ENCODE measurements at regions not wholly inside any gene's neighbourhood (a gene's known extent, or its start where the extent isn't known, plus 50 kb on each side); places are given as distances from the start of the nearest gene placed in this dataset.

DNA sequence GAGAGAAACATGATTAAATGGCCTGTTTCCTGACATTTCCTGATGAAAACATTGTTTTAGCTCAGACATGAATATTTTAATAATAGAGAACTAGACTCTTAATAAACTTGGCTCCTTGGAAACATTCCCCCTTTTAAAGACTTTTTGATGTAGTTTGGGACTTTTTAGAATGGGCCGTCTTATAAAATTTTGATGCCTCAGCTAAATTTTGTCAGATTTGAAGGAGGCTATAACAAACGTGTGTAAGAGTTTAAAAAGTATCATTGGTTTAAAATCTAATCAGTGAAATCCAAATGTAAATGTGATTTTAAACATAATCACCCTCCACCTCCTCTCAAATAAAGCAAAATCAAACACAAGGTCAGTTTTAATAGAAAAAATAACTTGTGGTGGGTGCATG lies 200.9 kb downstream of the CLIC5 start:
- TF ChIP-seq FOXP2 (optimal IDR thresholded peaks at IDR 0.05; ENCODE audit: borderline replicate concordance, extremely low read depth, extremely low read length, insufficient read depth) = no peak
- no peak for TF ChIP-seq POLR2AphosphoS5 (IDR thresholded peaks at IDR 0.05; ENCODE audit: low read depth, low read length)
- no peak for TF ChIP-seq TAF1 (IDR thresholded peaks at IDR 0.05; ENCODE audit: borderline replicate concordance, insufficient read depth, low read length)
- TF ChIP-seq SIN3A (IDR thresholded peaks at IDR 0.05; ENCODE audit: borderline replicate concordance, insufficient read depth, low read length) = no peak
- TF ChIP-seq, protein P1, sequence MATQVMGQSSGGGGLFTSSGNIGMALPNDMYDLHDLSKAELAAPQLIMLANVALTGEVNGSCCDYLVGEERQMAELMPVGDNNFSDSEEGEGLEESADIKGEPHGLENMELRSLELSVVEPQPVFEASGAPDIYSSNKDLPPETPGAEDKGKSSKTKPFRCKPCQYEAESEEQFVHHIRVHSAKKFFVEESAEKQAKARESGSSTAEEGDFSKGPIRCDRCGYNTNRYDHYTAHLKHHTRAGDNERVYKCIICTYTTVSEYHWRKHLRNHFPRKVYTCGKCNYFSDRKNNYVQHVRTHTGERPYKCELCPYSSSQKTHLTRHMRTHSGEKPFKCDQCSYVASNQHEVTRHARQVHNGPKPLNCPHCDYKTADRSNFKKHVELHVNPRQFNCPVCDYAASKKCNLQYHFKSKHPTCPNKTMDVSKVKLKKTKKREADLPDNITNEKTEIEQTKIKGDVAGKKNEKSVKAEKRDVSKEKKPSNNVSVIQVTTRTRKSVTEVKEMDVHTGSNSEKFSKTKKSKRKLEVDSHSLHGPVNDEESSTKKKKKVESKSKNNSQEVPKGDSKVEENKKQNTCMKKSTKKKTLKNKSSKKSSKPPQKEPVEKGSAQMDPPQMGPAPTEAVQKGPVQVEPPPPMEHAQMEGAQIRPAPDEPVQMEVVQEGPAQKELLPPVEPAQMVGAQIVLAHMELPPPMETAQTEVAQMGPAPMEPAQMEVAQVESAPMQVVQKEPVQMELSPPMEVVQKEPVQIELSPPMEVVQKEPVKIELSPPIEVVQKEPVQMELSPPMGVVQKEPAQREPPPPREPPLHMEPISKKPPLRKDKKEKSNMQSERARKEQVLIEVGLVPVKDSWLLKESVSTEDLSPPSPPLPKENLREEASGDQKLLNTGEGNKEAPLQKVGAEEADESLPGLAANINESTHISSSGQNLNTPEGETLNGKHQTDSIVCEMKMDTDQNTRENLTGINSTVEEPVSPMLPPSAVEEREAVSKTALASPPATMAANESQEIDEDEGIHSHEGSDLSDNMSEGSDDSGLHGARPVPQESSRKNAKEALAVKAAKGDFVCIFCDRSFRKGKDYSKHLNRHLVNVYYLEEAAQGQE (IDR thresholded peaks at IDR 0.05; ENCODE audit: insufficient read depth in 1 of 2, low read depth in 2 of 2, low read length in 2 of 2) = no peak

DNA sequence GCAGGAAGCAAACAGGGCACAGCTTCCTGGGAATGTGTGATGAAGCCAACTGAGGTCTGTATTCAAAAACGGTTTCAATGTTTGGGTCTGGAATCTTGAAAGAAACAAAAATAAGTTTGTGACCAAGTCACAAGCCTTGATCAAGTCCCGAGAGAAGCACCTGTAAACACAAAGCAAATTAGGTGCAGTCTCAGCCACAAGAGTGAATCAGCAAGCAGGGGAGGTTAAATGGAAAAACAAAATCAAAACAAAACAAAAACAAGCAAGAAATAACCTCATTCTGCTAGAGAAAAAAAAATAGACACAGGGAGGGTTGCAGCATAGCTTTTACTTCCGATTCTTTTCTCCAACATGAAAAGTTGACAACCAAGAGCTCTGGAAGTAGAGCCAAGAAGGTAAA lies 201.7 kb downstream of the CLIC5 start:
- no peak for TF ChIP-seq FOXP2 (optimal IDR thresholded peaks at IDR 0.05; ENCODE audit: borderline replicate concordance, extremely low read depth, extremely low read length, insufficient read depth)
- TF ChIP-seq TAF1 (IDR thresholded peaks at IDR 0.05; ENCODE audit: borderline replicate concordance, insufficient read depth, low read length) = no peak
- TF ChIP-seq, protein P1 (IDR thresholded peaks at IDR 0.05; ENCODE audit: insufficient read depth in 1 of 2, low read depth in 2 of 2, low read length in 2 of 2) = no peak
- TF ChIP-seq SIN3A (IDR thresholded peaks at IDR 0.05; ENCODE audit: borderline replicate concordance, insufficient read depth, low read length) = no peak
- TF ChIP-seq POLR2AphosphoS5 (IDR thresholded peaks at IDR 0.05; ENCODE audit: low read depth, low read length) = no peak

DNA sequence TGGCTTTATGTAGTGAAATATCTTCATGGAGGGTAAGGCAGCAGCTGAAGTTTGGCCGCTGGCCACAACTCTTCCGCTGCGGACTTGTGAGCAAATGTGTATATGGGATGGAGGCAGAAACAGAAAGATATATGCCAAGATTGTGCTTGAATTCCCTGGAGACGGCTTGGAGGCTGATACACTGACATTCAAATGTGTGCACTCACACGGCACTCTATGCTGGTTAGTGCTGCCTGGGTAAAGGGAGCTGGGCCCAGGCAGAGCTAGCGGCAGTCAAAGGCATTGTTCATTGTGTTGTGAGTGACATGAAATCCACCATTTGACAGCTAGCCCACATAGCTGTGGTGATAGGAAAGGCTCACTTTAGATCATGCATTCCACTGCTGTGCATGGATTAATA lies 202.7 kb downstream of the CLIC5 start:
- TF ChIP-seq SIN3A (IDR thresholded peaks at IDR 0.05; ENCODE audit: borderline replicate concordance, insufficient read depth, low read length) (no peak), FOXP2 (optimal IDR thresholded peaks at IDR 0.05; ENCODE audit: borderline replicate concordance, extremely low read depth, extremely low read length, insufficient read depth) (no peak), TAF1 (IDR thresholded peaks at IDR 0.05; ENCODE audit: borderline replicate concordance, insufficient read depth, low read length) (no peak), POLR2AphosphoS5 (IDR thresholded peaks at IDR 0.05; ENCODE audit: low read depth, low read length) (no peak)
- TF ChIP-seq, protein P1 (IDR thresholded peaks at IDR 0.05; ENCODE audit: insufficient read depth in 1 of 2, low read depth in 2 of 2, low read length in 2 of 2) = no peak

DNA sequence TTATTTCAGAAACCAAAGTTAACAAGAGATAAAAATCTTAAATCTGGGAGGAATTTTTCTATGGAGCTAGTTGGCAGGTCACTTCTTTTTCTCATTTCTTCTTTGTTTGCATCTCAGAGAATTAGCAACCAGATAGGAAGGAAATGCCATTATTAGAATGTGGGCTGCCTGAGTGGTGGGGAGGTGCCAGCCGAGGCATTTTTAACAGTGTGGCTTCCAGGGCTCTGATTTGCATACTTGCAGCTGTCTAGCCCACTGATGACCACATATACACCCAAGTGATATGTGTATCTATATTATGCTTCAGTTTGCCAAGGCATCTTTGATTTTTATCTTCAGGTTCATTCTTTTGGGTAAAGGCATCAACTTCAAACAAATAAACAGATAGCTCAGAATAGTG lies 206.7 kb downstream of the CLIC5 start:
- no peak for TF ChIP-seq FOXP2 (optimal IDR thresholded peaks at IDR 0.05; ENCODE audit: borderline replicate concordance, extremely low read depth, extremely low read length, insufficient read depth)
- TF ChIP-seq, protein P1 (IDR thresholded peaks at IDR 0.05; ENCODE audit: insufficient read depth in 1 of 2, low read depth in 2 of 2, low read length in 2 of 2) = no peak
- no peak for TF ChIP-seq TAF1 (IDR thresholded peaks at IDR 0.05; ENCODE audit: borderline replicate concordance, insufficient read depth, low read length)
- TF ChIP-seq POLR2AphosphoS5 (IDR thresholded peaks at IDR 0.05; ENCODE audit: low read depth, low read length) = no peak
- TF ChIP-seq SIN3A (IDR thresholded peaks at IDR 0.05; ENCODE audit: borderline replicate concordance, insufficient read depth, low read length) = no peak
